ENCODE measurements at regions not wholly inside any gene's neighbourhood (a gene's known extent, or its start where the extent isn't known, plus 50 kb on each side); places are given as distances from the start of the nearest gene placed in this dataset.

DNA sequence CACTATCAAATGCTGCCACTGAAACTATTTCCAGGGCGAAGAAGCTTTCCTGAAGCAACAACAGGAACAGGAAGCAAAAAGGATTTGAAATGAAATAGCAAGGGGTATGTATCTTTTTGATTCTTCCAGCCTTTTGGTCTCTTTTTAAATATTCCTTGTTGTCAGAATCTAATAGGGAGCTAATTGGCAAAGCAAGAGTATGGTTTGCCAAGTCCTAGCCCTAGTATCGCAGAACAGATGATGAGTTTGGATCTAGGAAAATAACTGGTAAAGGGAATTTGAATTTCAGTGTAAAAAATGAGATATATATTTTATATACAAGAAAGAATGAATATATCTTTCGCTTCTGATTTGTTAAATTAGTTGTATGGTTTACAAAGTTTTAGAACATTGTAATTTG is 252.5 kb downstream of the ANKRD7 start:
- no peak for TF ChIP-seq ZFP30 (CRISPR knock-in tag; IDR thresholded peaks at IDR 0.05)
- no peak for TF ChIP-seq SNAI2 (CRISPR knock-in tag; IDR thresholded peaks at IDR 0.05)
- TF ChIP-seq CSDC2 (CRISPR knock-in tag; IDR thresholded peaks at IDR 0.05) = no peak
- TF ChIP-seq RARB (CRISPR knock-in tag; IDR thresholded peaks at IDR 0.05) = no peak
- TF ChIP-seq, protein P1, sequence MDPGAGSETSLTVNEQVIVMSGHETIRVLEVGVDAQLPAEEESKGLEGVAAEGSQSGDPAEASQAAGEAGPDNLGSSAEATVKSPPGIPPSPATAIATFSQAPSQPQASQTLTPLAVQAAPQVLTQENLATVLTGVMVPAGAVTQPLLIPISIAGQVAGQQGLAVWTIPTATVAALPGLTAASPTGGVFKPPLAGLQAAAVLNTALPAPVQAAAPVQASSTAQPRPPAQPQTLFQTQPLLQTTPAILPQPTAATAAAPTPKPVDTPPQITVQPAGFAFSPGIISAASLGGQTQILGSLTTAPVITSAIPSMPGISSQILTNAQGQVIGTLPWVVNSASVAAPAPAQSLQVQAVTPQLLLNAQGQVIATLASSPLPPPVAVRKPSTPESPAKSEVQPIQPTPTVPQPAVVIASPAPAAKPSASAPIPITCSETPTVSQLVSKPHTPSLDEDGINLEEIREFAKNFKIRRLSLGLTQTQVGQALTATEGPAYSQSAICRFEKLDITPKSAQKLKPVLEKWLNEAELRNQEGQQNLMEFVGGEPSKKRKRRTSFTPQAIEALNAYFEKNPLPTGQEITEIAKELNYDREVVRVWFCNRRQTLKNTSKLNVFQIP (CRISPR knock-in tag; IDR thresholded peaks at IDR 0.05; ENCODE audit: borderline replicate concordance, low read depth) = no peak
- TF ChIP-seq, protein P2, sequence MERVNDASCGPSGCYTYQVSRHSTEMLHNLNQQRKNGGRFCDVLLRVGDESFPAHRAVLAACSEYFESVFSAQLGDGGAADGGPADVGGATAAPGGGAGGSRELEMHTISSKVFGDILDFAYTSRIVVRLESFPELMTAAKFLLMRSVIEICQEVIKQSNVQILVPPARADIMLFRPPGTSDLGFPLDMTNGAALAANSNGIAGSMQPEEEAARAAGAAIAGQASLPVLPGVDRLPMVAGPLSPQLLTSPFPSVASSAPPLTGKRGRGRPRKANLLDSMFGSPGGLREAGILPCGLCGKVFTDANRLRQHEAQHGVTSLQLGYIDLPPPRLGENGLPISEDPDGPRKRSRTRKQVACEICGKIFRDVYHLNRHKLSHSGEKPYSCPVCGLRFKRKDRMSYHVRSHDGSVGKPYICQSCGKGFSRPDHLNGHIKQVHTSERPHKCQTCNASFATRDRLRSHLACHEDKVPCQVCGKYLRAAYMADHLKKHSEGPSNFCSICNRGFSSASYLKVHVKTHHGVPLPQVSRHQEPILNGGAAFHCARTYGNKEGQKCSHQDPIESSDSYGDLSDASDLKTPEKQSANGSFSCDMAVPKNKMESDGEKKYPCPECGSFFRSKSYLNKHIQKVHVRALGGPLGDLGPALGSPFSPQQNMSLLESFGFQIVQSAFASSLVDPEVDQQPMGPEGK (CRISPR knock-in tag; IDR thresholded peaks at IDR 0.05; ENCODE audit: borderline replicate concordance) = no peak
- no peak for TF ChIP-seq PPARA (CRISPR knock-in tag; IDR thresholded peaks at IDR 0.05; ENCODE audit: borderline replicate concordance)
- no peak for TF ChIP-seq ZFP3 (CRISPR knock-in tag; IDR thresholded peaks at IDR 0.05)
- TF ChIP-seq TOX (CRISPR knock-in tag; IDR thresholded peaks at IDR 0.05; ENCODE audit: borderline replicate concordance) = no peak
- TF ChIP-seq, protein P3, sequence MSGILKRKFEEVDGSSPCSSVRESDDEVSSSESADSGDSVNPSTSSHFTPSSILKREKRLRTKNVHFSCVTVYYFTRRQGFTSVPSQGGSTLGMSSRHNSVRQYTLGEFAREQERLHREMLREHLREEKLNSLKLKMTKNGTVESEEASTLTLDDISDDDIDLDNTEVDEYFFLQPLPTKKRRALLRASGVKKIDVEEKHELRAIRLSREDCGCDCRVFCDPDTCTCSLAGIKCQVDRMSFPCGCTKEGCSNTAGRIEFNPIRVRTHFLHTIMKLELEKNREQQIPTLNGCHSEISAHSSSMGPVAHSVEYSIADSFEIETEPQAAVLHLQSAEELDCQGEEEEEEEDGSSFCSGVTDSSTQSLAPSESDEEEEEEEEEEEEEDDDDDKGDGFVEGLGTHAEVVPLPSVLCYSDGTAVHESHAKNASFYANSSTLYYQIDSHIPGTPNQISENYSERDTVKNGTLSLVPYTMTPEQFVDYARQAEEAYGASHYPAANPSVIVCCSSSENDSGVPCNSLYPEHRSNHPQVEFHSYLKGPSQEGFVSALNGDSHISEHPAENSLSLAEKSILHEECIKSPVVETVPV (CRISPR knock-in tag; IDR thresholded peaks at IDR 0.05) = no peak
- no peak for TF ChIP-seq ESRRG (CRISPR knock-in tag; IDR thresholded peaks at IDR 0.05)
- no peak for TF ChIP-seq OSR1 (CRISPR knock-in tag; IDR thresholded peaks at IDR 0.05)

Data from SK-N-SH treated with all-trans-retinoic acid at 6 μM for 48 hours (cell line).